ENCODE measurements at regions not wholly inside any gene's neighbourhood (a gene's known extent, or its start where the extent isn't known, plus 50 kb on each side); places are given as distances from the start of the nearest gene placed in this dataset.

GRCh38 chr4:127081041-127081440 is 551.7 kb upstream of the INTU start:
- Mint-ChIP-seq H3K36me3 (no peaks in the 10 kb centered on the region), H3K9me3 (peaks cover 3 to 10% of the 10 kb centered on the region in 2 donors), H3K4me1 (no peaks in the 10 kb centered on the region), H3K27me3 (no peaks in the 10 kb centered on the region), H3K27ac (no peak overlapping the region), H3K4me3 (no peak overlapping the region)
- no peak for DNase-seq
- no peak for ATAC-seq (replicated peaks)

GRCh38 chr4:127082986-127083385 is 549.8 kb upstream of the INTU start:
- H3K27me3 Mint-ChIP-seq, result no peaks in the 10 kb centered on the region
- H3K27ac Mint-ChIP-seq, result no peak overlapping the region
- peaks cover 6% of the 10 kb centered on the region in 2 donors for H3K9me3 Mint-ChIP-seq
- no peak overlapping the region for H3K4me3 Mint-ChIP-seq
- no peaks in the 10 kb centered on the region for H3K36me3 Mint-ChIP-seq
- ATAC-seq (replicated peaks) (no peak), DNase-seq (no peak)
- no peaks in the 10 kb centered on the region for H3K4me1 Mint-ChIP-seq

- Mint-ChIP-seq H3K27ac (no peak overlapping the region), H3K36me3 (no peaks in the 10 kb centered on the region), H3K9me3 (peaks cover 6 to 10% of the 10 kb centered on the region in 2 donors), H3K4me3 (no peak overlapping the region), H3K4me1 (no peaks in the 10 kb centered on the region), H3K27me3 (no peaks in the 10 kb centered on the region)
- no peak for ATAC-seq (replicated peaks)
- DNase-seq, result no peak
Measured at GRCh38 chr4:127084666-127085065, 548.1 kb upstream of the INTU start.

- no peak overlapping the region for H3K4me3 Mint-ChIP-seq
- H3K27me3 Mint-ChIP-seq, result no peaks in the 10 kb centered on the region
- DNase-seq (no peak), ATAC-seq (replicated peaks) (no peak)
- peaks cover 6 to 14% of the 10 kb centered on the region in 2 donors for H3K9me3 Mint-ChIP-seq
- no peak overlapping the region for H3K27ac Mint-ChIP-seq
- no peaks in the 10 kb centered on the region for H3K4me1 Mint-ChIP-seq
- H3K36me3 Mint-ChIP-seq, result no peaks in the 10 kb centered on the region
Measured at GRCh38 chr4:127097061-127097460, 535.7 kb upstream of the INTU start.

GRCh38 chr4:127102361-127102760 is 530.4 kb upstream of the INTU start:
- no peak for ATAC-seq (replicated peaks)

DNA sequence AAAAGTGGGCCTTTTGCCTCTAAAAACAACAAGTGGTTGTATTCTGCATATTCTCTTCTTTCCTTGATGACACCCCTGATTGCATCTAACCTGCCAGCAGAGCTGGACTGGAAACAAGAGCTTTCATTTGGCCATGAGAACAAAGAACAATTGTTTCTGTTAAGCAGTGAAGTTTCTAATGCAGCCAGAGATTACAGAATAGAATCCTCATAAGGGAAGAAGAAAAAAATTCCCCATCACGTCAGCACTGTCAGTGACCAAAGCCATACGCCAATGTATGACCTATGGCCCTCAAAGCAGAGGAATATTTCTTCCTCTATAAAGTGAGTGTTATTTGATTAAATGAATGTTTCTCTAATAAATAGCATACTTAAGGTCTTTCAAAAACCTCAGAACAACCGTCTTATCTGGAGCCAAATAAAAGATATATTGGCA is 529.1 kb upstream of the INTU start:
- H3K27ac Mint-ChIP-seq, result no peak overlapping the region

More at GRCh38 chr4:127102361-127102760, 530.4 kb upstream of the INTU start:
- Mint-ChIP-seq H3K36me3 (no peaks in the 10 kb centered on the region), H3K4me3 (no peak overlapping the region), H3K9me3 (peaks cover 6 to 8% of the 10 kb centered on the region in 2 donors), H3K4me1 (no peaks in the 10 kb centered on the region), H3K27ac (no peak overlapping the region), H3K27me3 (no peaks in the 10 kb centered on the region)
- DNase-seq, result no peak

DNA sequence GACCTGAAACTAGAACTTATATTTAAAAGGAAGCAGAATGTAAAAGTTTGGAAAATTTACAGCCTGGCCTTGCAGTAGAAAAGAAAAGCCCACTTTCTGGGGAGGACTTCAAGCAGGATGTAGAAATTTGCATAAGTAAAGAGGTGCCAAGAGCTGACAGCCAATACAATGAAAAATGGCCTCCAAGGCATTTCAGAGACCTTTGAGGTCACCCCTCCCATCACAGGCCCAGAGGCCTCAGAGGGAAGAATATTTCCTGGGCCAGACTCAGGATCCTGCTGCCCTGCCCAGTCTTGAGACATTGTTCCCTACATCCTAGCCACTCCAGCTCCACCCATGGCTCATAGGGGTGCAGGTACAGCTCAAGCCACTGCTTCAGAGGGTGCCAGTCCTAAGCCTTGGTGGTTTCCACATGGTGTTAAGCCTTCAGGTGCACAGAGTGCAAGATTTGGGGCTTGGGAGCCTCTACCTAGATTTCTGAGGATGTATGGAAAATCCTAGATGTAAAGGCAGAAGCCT is 518.9 kb upstream of the INTU start:
- no peaks in the 10 kb centered on the region for H3K4me1 Mint-ChIP-seq
- DNase-seq (no peak), ATAC-seq (replicated peaks) (no peak)
- no peaks in the 10 kb centered on the region for H3K27me3 Mint-ChIP-seq
- no peak overlapping the region for H3K4me3 Mint-ChIP-seq
- H3K27ac Mint-ChIP-seq, result no peak overlapping the region
- no peaks in the 10 kb centered on the region for H3K36me3 Mint-ChIP-seq
- H3K9me3 Mint-ChIP-seq, result peaks cover 5 to 7% of the 10 kb centered on the region in 2 donors

More for the DNA sequence above, 529.1 kb upstream of the INTU start:
- H3K9me3 Mint-ChIP-seq, result peaks cover 12 to 16% of the 10 kb centered on the region in 2 donors
- DNase-seq (no peak), ATAC-seq (replicated peaks) (no peak)
- H3K36me3 Mint-ChIP-seq, result no peaks in the 10 kb centered on the region
- no peaks in the 10 kb centered on the region for H3K27me3 Mint-ChIP-seq
- H3K4me1 Mint-ChIP-seq, result no peaks in the 10 kb centered on the region
- H3K4me3 Mint-ChIP-seq, result no peak overlapping the region

DNA sequence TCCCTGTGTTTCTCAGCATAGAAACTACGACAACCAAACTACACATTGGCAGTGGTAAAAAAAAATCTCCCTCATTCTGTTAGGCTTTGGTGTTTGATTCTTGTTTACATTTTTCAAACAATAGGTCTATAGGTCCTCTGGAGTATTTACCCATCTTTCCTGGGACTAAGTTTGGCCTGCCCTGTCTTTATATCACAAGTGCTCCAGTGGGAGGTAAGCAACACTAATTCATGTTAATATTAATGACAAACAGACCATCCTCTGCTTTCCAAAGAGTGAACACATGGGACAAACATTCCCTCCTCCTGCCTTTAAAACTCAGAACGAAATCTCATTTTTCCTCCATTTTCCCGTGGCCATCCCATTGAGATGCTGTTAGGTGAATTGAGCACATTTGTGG is 514.1 kb upstream of the INTU start:
- DNase-seq, result no peak
- ATAC-seq (replicated peaks), result no peak
- H3K27ac Mint-ChIP-seq, result no peak overlapping the region
- H3K4me1 Mint-ChIP-seq, result no peaks in the 10 kb centered on the region
- no peaks in the 10 kb centered on the region for H3K27me3 Mint-ChIP-seq
- H3K9me3 Mint-ChIP-seq, result peaks cover 3 to 6% of the 10 kb centered on the region in 2 donors
- H3K4me3 Mint-ChIP-seq, result no peak overlapping the region
- H3K36me3 Mint-ChIP-seq, result no peaks in the 10 kb centered on the region

- Mint-ChIP-seq H3K4me1 (no peaks in the 10 kb centered on the region), H3K9me3 (peaks cover 4% of the 10 kb centered on the region in 2 donors), H3K27ac (no peak overlapping the region), H3K36me3 (no peaks in the 10 kb centered on the region), H3K4me3 (no peak overlapping the region), H3K27me3 (no peaks in the 10 kb centered on the region)
- ATAC-seq (replicated peaks), result no peak
- no peak for DNase-seq
Measured at GRCh38 chr4:127120441-127121090, 512.2 kb upstream of the INTU start.

- Mint-ChIP-seq H3K4me3 (no peak overlapping the region), H3K4me1 (no peaks in the 10 kb centered on the region), H3K27ac (no peak overlapping the region), H3K27me3 (no peaks in the 10 kb centered on the region), H3K36me3 (no peaks in the 10 kb centered on the region), H3K9me3 (peaks cover 4 to 7% of the 10 kb centered on the region in 2 donors)
- no peak for ATAC-seq (replicated peaks)
- DNase-seq, result no peak
Measured at GRCh38 chr4:127124919-127125318, 507.8 kb upstream of the INTU start.

DNA sequence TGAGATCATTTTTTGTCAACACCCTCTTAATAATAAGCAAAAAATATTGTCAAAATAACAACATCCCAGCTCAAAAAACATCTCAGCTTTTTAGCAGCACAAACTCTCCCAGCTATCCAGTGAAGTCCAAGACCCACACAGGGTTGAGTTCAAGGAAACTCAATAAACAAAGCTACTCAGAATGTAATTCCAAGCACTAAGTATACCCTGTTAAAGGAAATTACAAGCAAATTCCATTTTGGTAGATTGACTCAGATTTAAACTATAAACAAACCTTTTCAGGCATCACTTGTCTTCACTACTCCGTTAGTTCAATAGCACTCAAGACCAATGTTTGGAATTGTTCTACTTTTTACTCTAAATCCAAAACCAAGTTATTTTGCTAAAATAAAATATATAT is 506.0 kb upstream of the INTU start:
- ATAC-seq (replicated peaks), result no peak
- H3K9me3 Mint-ChIP-seq, result peaks cover 4 to 6% of the 10 kb centered on the region in 2 donors

GRCh38 chr4:127131527-127131926 is 501.2 kb upstream of the INTU start:
- Mint-ChIP-seq H3K36me3 (no peaks in the 10 kb centered on the region), H3K9me3 (peaks cover 4% of the 10 kb centered on the region in 2 donors), H3K4me1 (no peaks in the 10 kb centered on the region), H3K27ac (no peak overlapping the region), H3K27me3 (no peaks in the 10 kb centered on the region), H3K4me3 (no peak overlapping the region)
- DNase-seq (no peak), ATAC-seq (replicated peaks) (no peak)

More for the DNA sequence above, 506.0 kb upstream of the INTU start:
- no peaks in the 10 kb centered on the region for H3K36me3 Mint-ChIP-seq
- no peaks in the 10 kb centered on the region for H3K27me3 Mint-ChIP-seq
- no peaks in the 10 kb centered on the region for H3K4me1 Mint-ChIP-seq
- H3K4me3 Mint-ChIP-seq, result no peak overlapping the region
- H3K27ac Mint-ChIP-seq, result no peak overlapping the region
- no peak for DNase-seq

- Mint-ChIP-seq H3K27ac (no peak overlapping the region), H3K27me3 (no peaks in the 10 kb centered on the region), H3K36me3 (no peaks in the 10 kb centered on the region), H3K4me1 (no peaks in the 10 kb centered on the region), H3K9me3 (peaks cover 2 to 4% of the 10 kb centered on the region in 2 donors), H3K4me3 (no peak overlapping the region)
- ATAC-seq (replicated peaks), result no peak
- no peak for DNase-seq
Measured at GRCh38 chr4:127134490-127134889, 498.3 kb upstream of the INTU start.

DNA sequence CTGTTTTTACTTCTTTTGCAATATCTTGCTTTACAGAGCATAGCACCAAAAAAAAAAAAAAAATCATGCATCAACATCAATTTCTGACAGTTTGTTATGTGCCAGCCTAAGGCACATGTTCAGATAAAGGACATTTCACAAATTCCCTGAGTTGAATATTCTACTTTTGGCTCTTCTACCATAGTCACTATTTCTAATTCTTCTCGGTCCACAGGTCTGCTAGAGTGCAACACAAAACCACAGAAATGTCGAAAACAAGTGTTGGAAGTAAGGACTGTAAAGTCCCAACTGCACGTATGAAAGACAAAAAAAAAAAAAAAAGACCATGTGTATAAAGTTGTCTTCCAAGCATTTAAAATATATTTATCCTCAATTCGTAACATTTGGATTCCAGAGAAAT is 494.2 kb upstream of the INTU start:
- Mint-ChIP-seq H3K9me3 (peaks cover 3 to 4% of the 10 kb centered on the region in 2 donors), H3K27me3 (no peaks in the 10 kb centered on the region), H3K4me3 (no peak overlapping the region), H3K4me1 (no peaks in the 10 kb centered on the region), H3K36me3 (no peaks in the 10 kb centered on the region), H3K27ac (no peak overlapping the region)
- DNase-seq (no peak), ATAC-seq (replicated peaks) (no peak)

DNA sequence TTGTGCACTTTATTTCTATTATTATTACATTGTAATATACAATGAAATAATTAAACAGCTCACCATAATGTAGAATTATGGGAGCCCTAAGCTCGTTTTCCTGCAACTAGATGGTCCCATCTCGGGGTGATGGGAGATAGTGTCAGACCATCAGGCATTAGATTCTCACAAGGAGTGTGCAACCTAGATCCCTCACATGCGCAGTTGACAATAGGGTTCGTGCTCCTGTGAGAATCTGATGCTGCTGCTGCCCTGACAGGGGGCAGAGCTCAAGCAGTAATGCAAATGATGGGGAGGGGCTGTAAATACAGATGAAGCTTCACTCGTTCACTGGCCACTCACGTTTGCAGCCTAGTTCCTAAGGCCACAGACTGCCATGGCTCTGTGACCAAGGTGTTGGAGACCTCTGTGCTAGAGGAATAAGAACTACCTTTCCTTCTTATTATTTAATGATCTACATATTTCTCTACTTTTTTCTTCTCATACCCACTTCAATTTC is 492.9 kb upstream of the INTU start:
- Mint-ChIP-seq H3K4me1 (no peaks in the 10 kb centered on the region), H3K4me3 (no peak overlapping the region), H3K27ac (no peak overlapping the region), H3K27me3 (no peaks in the 10 kb centered on the region), H3K9me3 (peaks cover 3 to 4% of the 10 kb centered on the region in 2 donors), H3K36me3 (no peaks in the 10 kb centered on the region)
- no peak for DNase-seq
- ATAC-seq (replicated peaks), result no peak
